WTC11 (cell line): ENCODE measurements at regions not wholly inside any gene's neighbourhood (a gene's known extent, or its start where the extent isn't known, plus 50 kb on each side); places are given as distances from the start of the nearest gene placed in this dataset.
"Not testable (repeated sequence)": the region's sequence is repeated elsewhere in the genome, so short reads cannot be mapped to it uniquely, and the experiment has no call there.

Experiments
- ATAC-seq: fragments of 200-7000 bp; cut with Tn5 transposase; 2 replicates; pipeline ENCODE4 v1.10.0; 2021; ENCODE audit warnings: mild to moderate bottlenecking, moderate library complexity
- CTCF ChIA-PET: fragments of 300-600 bp; sonication (Branson Sonifier 250); formaldehyde crosslinking; loops from one replicate; lab custom pipeline; 2021; ENCODE audit warnings: antibody characterized with exemption; lab: Charles Lee
- POLR2A ChIA-PET: fragments of 350-600 bp; sonication (Branson Sonifier 250); formaldehyde crosslinking; loops from one replicate; lab custom pipeline; 2021; ENCODE audit warnings: antibody characterized with exemption; lab: Charles Lee
- DNase-seq: peaks from one replicate; pipeline ENCODE4 v3.0.0; 2021; ENCODE audit warnings: low spot score
- H3K27ac Mint-ChIP-seq: 2 replicates; pipeline ENCODE4 v1.8.0; 2021; ENCODE audit warnings: mixed read lengths
- H3K27me3 Mint-ChIP-seq: 2 replicates; pipeline ENCODE4 v1.8.0; 2021; ENCODE audit warnings: low read depth, mild to moderate bottlenecking, moderate library complexity, mixed read lengths
- H3K36me3 Mint-ChIP-seq: 2 replicates; pipeline ENCODE4 v1.8.0; 2021; ENCODE audit warnings: mixed read lengths
- H3K4me1 Mint-ChIP-seq: 2 replicates; pipeline ENCODE4 v1.8.0; 2022; ENCODE audit warnings: mixed read lengths
- H3K4me3 Mint-ChIP-seq: 2 replicates; pipeline ENCODE4 v1.8.0; 2021; ENCODE audit warnings: mild to moderate bottlenecking, moderate library complexity, mixed read lengths
- H3K9me3 Mint-ChIP-seq: 2 replicates; pipeline ENCODE4 v1.8.0; 2021; ENCODE audit warnings: mixed read lengths
- AFF4 ChIP-seq: sonication (generic); formaldehyde crosslinking; IDR thresholded peaks from 2 replicates; pipeline ENCODE4 v1.8.1; 2023; ENCODE audit warnings: mild to moderate bottlenecking, missing genetic modification reagents, borderline replicate concordance
- ARID4B ChIP-seq: sonication (generic); formaldehyde crosslinking; IDR thresholded peaks from 2 replicates; pipeline ENCODE4 v1.8.0; 2023; ENCODE audit warnings: missing genetic modification reagents, mild to moderate bottlenecking, borderline replicate concordance
- E2F5 ChIP-seq: sonication (generic); formaldehyde crosslinking; IDR thresholded peaks from 2 replicates; pipeline ENCODE4 v1.8.1; 2022; ENCODE audit warnings: mild to moderate bottlenecking, moderate library complexity, missing genetic modification reagents
- FOXJ3 ChIP-seq: sonication (generic); formaldehyde crosslinking; IDR thresholded peaks from 2 replicates; pipeline ENCODE4 v1.9.0; 2021; ENCODE audit warnings: missing genetic modification reagents, mild to moderate bottlenecking, borderline replicate concordance
- FOXP1 ChIP-seq: sonication (generic); formaldehyde crosslinking; IDR thresholded peaks from 2 replicates; pipeline ENCODE4 v1.8.0; 2022; ENCODE audit warnings: missing genetic modification reagents, mild to moderate bottlenecking, moderate library complexity, borderline replicate concordance
- FOXP4 ChIP-seq: sonication (generic); formaldehyde crosslinking; IDR thresholded peaks from 2 replicates; pipeline ENCODE4 v1.8.0; 2022; ENCODE audit warnings: mild to moderate bottlenecking, missing genetic modification reagents
- GRHL2 ChIP-seq: fragments of 250-450 bp; sonication (Bioruptor Pico); IDR thresholded peaks from 2 replicates; pipeline ENCODE4 v1.8.0; 2022; ENCODE audit warnings: mild to moderate bottlenecking, moderate library complexity; ENCODE audit not compliant: insufficient replicate concordance, severe bottlenecking
- JAZF1 ChIP-seq: fragments of 250-450 bp; sonication (Bioruptor Pico); IDR thresholded peaks from 2 replicates; pipeline ENCODE4 v1.9.0; 2021; ENCODE audit warnings: moderate library complexity, mild to moderate bottlenecking, inconsistent platforms
- MLX ChIP-seq: sonication (generic); formaldehyde crosslinking; IDR thresholded peaks from 2 replicates; pipeline ENCODE4 v1.8.1; 2023; ENCODE audit warnings: mild to moderate bottlenecking, missing genetic modification reagents, moderate library complexity
- MYBL2 ChIP-seq: sonication (generic); formaldehyde crosslinking; IDR thresholded peaks from 2 replicates; pipeline ENCODE4 v1.8.1; 2023; ENCODE audit warnings: mild to moderate bottlenecking, moderate library complexity, missing genetic modification reagents
- NFATC4 ChIP-seq: fragments of 250-450 bp; sonication (Bioruptor Pico); IDR thresholded peaks from 2 replicates; pipeline ENCODE4 v1.9.0; 2021; ENCODE audit warnings: mild to moderate bottlenecking
- USF1 ChIP-seq: sonication (generic); formaldehyde crosslinking; IDR thresholded peaks from 2 replicates; pipeline ENCODE4 v1.8.0; 2022; ENCODE audit warnings: mild to moderate bottlenecking, missing genetic modification reagents
- ZNF138 ChIP-seq: sonication (generic); formaldehyde crosslinking; conservative IDR thresholded peaks from 2 replicates; pipeline ENCODE4 v1.8.1; 2022; ENCODE audit warnings: mild to moderate bottlenecking, moderate library complexity, missing genetic modification reagents
- ZNF219 ChIP-seq: sonication (generic); formaldehyde crosslinking; IDR thresholded peaks from 2 replicates; pipeline ENCODE4 v1.8.0; 2023; ENCODE audit warnings: missing genetic modification reagents, mild to moderate bottlenecking, borderline replicate concordance
- ZNF416 ChIP-seq: fragments of 250-450 bp; sonication (Bioruptor Pico); IDR thresholded peaks from 2 replicates; pipeline ENCODE4 v1.9.0; 2021; ENCODE audit warnings: mild to moderate bottlenecking, inconsistent platforms

GRCh38 chr6:4203642-4204417 is 68.5 kb upstream of the ECI2 start:
- H3K4me3 Mint-ChIP-seq, ATAC-seq, H3K27ac Mint-ChIP-seq, POLR2A ChIA-PET, CTCF ChIA-PET, H3K4me1 Mint-ChIP-seq, DNase-seq: not testable (repeated sequence)
- Mint-ChIP-seq H3K27me3 (peaks cover 19% of the 10 kb centered on the region), H3K9me3 (peaks cover 39% of the 10 kb centered on the region), H3K36me3 (peaks cover 34% of the 10 kb centered on the region)

- no peak overlapping the region for H3K27ac Mint-ChIP-seq
- H3K4me1 Mint-ChIP-seq: no peaks in the 10 kb centered on the region; the same call in 1 of the 2 replicates
- ATAC-seq (no peak), DNase-seq (no peak)
- ChIA-PET CTCF (no interaction called here), POLR2A (no interaction called here)
- H3K9me3 Mint-ChIP-seq: peaks cover 39% of the 10 kb centered on the region
- H3K27me3 Mint-ChIP-seq: peaks cover 2% of the 10 kb centered on the region; the same call in 1 of the 2 replicates
- H3K36me3 Mint-ChIP-seq: peaks cover 21% of the 10 kb centered on the region
- H3K4me3 Mint-ChIP-seq: no peak overlapping the region
- TF ChIP-seq AFF4 (no peak), USF1 (CRISPR knock-in tag) (no peak), E2F5 (CRISPR knock-in tag) (no peak), GRHL2 (CRISPR knock-in tag) (no peak), FOXJ3 (no peak), FOXP4 (CRISPR knock-in tag) (no peak), JAZF1 (no peak), NFATC4 (no peak), FOXP1 (CRISPR knock-in tag) (no peak), MLX (CRISPR knock-in tag) (no peak), MYBL2 (CRISPR knock-in tag) (no peak), ZNF416 (CRISPR knock-in tag) (no peak), ZNF138 (CRISPR knock-in tag) (no peak), ARID4B (CRISPR knock-in tag) (no peak), ZNF219 (no peak)
- TF ChIP-seq, all 79 proteins: peak for 0
These were observed 57.3 kb upstream of the ECI2 start for GRCh38 chr6:4192627-4193026.
